AG08396 (cell line): ENCODE measurements at regions not wholly inside any gene's neighbourhood (a gene's known extent, or its start where the extent isn't known, plus 50 kb on each side); places are given as distances from the start of the nearest gene placed in this dataset.

ENCODE experiments used
- DNase-seq: peaks from one replicate; pipeline ENCODE4 v3.0.0; 2012; ENCODE audit warnings: low spot score, mixed read lengths

DNA sequence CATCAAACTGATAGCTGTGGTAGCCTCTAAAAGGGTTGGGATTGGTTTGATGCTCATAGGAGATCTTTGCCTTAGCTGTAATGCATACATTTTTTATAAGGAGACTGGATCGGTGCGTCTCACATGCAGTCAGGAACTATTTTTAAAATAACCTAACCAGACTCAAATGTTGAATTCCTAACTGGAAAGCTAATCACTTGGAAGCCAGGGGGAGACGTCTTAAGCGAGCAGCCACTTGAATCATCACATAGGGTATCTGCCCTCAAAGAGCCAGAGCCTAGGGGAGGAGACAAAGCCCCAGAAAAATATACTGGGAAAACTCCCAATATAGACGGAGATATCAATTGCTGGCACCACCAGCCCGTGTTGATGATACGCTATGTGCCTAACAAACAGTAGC is 61.7 kb upstream of the PUM1 start:
- DNase-seq, result peak; percentile 52

DNA sequence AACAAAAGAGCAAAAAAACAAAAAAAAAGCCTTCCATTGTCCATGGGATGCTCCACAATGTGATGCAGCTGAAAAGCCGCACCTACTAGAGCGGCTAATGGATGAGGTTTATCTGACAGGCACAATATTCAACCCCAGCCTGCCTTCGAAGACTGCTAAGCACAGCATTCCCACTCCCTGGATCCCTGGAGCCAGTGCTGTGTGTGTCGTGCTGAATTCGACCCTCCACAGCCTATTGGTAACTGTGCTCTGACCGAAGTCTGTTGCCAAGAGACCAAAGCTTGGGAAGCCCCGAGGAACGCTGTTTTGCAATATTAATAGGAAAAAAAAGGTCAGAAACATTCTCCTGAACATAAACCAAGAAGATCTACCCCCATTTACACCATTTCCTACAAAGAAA is 57.2 kb upstream of the PUM1 start:
- DNase-seq, result peak; percentile 50

DNA sequence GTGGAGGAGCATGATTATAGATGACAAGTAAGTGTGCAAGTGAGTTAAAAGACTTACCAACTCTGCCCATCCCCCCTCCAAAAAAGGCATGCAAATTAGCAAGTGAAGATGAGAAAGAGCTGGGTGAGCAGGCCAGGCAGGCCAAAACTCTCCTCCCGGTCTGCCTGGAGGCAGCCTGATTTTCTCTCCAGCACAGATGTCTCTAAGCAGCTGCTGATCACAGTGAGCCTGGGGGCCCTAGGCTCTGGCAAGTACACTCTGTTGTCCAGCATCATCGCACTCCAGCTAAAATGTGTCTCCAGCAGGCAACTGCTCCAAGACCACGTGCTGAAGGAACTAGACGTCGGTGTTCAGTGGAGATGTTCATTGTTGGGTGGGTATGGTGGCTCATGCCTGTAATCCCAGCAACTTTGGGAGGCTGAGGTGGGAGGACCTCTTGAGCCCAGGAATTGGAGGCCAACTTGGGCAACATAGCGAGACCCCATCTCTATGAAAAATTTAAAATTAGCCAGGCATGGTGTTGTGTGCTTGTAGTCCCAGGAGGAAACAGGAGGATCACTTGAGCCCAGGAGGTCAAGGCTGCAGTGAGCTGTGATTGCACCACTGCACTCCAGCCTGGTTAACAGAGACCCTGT is 56.7 kb upstream of the PUM1 start:
- no peak for DNase-seq

DNA sequence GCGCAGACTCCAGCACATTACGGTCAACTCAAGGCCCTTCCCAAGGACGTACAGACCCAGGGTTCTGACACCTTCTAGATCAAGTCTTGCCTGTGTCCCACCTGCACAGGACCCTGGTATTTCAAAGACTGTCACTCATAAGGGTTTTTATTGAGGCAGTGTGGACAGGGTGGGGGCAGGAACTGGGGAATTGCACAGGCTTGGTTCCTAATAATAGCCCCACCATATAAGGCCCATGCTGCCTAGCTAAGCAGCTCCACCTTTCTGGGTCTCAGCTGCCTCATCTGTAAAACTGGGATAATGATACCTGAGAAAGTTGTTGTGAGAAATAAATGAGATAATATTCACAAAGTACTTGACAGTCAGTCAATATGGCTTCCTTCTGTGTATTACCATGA is 55.3 kb upstream of the PUM1 start:
- DNase-seq, result no peak

DNA sequence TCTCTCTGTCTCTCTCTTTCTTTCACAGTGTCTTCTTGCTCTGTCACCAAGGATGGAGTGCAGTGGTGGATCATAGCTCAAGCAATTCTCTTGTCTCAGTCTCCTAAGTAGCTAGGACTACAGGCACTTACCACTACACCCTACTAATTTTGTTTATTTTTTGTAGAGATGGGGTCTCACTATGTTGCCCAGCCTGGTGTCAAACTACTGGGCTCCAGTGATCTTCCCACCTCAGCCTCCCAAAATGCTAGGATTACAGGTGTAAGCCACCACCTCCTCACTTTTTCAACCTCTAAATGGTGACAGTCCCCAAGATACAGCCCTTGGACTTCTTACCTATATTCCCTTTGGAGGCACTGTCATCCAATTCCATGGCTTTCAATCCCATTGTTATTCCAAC is 50.5 kb upstream of the PUM1 start:
- DNase-seq, result no peak
